ENCODE measurements at regions not wholly inside any gene's neighbourhood (a gene's known extent, or its start where the extent isn't known, plus 50 kb on each side); places are given as distances from the start of the nearest gene placed in this dataset.

DNA sequence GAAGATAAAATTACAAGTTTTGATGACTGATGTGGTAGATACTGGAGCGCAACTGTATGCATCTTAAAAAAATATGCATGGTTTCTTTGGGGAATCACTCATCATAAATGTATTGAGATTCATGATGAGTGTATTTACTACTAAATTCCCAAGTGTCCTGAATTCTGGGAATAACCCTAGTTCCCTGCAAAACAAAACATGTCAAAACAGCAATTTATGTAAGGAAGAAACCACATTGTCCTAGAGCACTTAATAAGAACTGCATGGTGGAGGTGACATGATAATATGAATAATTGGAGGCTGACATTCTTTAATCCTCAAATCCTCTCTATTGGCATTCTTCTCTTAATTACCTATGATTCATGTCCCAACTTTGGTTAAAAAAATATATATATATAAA, 1804.7 kb downstream of the STIM2 start:
- FAIRE-seq (no peak), DNase-seq (ENCODE audit: low read depth) (no peak)

DNA sequence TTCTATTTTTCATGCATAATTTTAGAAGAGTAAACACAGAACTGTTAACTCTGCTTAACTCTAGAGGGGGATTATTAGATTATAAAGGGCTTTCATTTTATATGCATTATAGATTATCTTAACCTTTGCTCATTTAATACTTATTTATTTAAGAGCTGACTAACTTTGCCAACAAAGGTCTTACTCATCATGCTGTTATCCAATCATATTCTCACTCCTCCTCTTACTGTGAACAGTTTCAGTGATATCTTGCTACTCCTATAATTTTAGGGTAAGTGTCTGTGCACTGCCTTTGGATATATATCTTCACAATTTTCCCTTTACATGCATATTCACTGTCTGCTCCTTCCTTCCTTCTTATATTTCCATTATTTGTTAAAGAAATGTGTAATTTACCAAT, 1814.9 kb downstream of the STIM2 start:
- H3K4me1 ChIP-seq (ENCODE audit: insufficient read depth, low read length), result no peaks in the 10 kb centered on the region
- H3K9ac ChIP-seq (ENCODE audit: low read length), result no peak overlapping the region
- no peaks in the 10 kb centered on the region for H3K79me2 ChIP-seq (ENCODE audit: insufficient read depth, low read length)
- H3K9me3 ChIP-seq (ENCODE audit: insufficient read depth, low read depth, low read length), result no peaks in the 10 kb centered on the region
- Mint-ChIP-seq H3K9me3 (ENCODE audit: unreplicated experiment) (no peaks in the 10 kb centered on the region), H3K27me3 (ENCODE audit: low read depth, unreplicated experiment) (no peaks in the 10 kb centered on the region), H3K36me3 (ENCODE audit: low read depth, unreplicated experiment) (no peaks in the 10 kb centered on the region), H3K4me1 (ENCODE audit: low read depth, unreplicated experiment) (no peaks in the 10 kb centered on the region), H3K27ac (ENCODE audit: unreplicated experiment) (no peak overlapping the region), H3K4me3 (ENCODE audit: unreplicated experiment) (no peak overlapping the region)
- H3K27me3 ChIP-seq (ENCODE audit: insufficient read depth, low read length), result no peaks in the 10 kb centered on the region
- no peaks in the 10 kb centered on the region for H3K36me3 ChIP-seq (ENCODE audit: insufficient read depth, low read length)
- no peak for TF ChIP-seq EZH2 (IDR thresholded peaks at IDR 0.05; ENCODE audit: insufficient read depth, low read length)
- TF ChIP-seq, protein P1, sequence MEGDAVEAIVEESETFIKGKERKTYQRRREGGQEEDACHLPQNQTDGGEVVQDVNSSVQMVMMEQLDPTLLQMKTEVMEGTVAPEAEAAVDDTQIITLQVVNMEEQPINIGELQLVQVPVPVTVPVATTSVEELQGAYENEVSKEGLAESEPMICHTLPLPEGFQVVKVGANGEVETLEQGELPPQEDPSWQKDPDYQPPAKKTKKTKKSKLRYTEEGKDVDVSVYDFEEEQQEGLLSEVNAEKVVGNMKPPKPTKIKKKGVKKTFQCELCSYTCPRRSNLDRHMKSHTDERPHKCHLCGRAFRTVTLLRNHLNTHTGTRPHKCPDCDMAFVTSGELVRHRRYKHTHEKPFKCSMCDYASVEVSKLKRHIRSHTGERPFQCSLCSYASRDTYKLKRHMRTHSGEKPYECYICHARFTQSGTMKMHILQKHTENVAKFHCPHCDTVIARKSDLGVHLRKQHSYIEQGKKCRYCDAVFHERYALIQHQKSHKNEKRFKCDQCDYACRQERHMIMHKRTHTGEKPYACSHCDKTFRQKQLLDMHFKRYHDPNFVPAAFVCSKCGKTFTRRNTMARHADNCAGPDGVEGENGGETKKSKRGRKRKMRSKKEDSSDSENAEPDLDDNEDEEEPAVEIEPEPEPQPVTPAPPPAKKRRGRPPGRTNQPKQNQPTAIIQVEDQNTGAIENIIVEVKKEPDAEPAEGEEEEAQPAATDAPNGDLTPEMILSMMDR (IDR thresholded peaks at IDR 0.05; ENCODE audit: insufficient read depth, low read depth, low read length), result no peak
- no peak overlapping the region for H2AFZ ChIP-seq (ENCODE audit: low read depth, low read length)
- H3K4me3 ChIP-seq (ENCODE audit: insufficient read depth, low read depth, low read length), result no peak overlapping the region
- FAIRE-seq (no peak), DNase-seq (ENCODE audit: low read depth) (no peak)
- no peak overlapping the region for H3K27ac ChIP-seq (ENCODE audit: low read depth, low read length)
- no peak overlapping the region for H3K4me2 ChIP-seq (ENCODE audit: low read length)
- H4K20me1 ChIP-seq (ENCODE audit: insufficient read depth, low read length), result no peaks in the 10 kb centered on the region

More for the DNA sequence above, 1804.7 kb downstream of the STIM2 start:
- Histone ChIP-seq H2AFZ (ENCODE audit: low read depth, low read length) (no peak overlapping the region), H4K20me1 (ENCODE audit: insufficient read depth, low read length) (no peaks in the 10 kb centered on the region), H3K27ac (ENCODE audit: low read depth, low read length) (no peak overlapping the region), H3K79me2 (ENCODE audit: insufficient read depth, low read length) (no peaks in the 10 kb centered on the region), H3K36me3 (ENCODE audit: insufficient read depth, low read length) (no peaks in the 10 kb centered on the region), H3K9ac (ENCODE audit: low read length) (no peak overlapping the region), H3K27me3 (ENCODE audit: insufficient read depth, low read length) (no peaks in the 10 kb centered on the region), H3K9me3 (ENCODE audit: insufficient read depth, low read depth, low read length) (no peaks in the 10 kb centered on the region), H3K4me2 (ENCODE audit: low read length) (no peak overlapping the region), H3K4me3 (ENCODE audit: insufficient read depth, low read depth, low read length) (no peak overlapping the region), H3K4me1 (ENCODE audit: insufficient read depth, low read length) (no peaks in the 10 kb centered on the region)
- Mint-ChIP-seq H3K36me3 (ENCODE audit: low read depth, unreplicated experiment) (no peaks in the 10 kb centered on the region), H3K4me1 (ENCODE audit: low read depth, unreplicated experiment) (no peaks in the 10 kb centered on the region), H3K4me3 (ENCODE audit: unreplicated experiment) (no peak overlapping the region), H3K27ac (ENCODE audit: unreplicated experiment) (no peak overlapping the region), H3K9me3 (ENCODE audit: unreplicated experiment) (no peaks in the 10 kb centered on the region), H3K27me3 (ENCODE audit: low read depth, unreplicated experiment) (no peaks in the 10 kb centered on the region)
- no peak for TF ChIP-seq EZH2 (IDR thresholded peaks at IDR 0.05; ENCODE audit: insufficient read depth, low read length)
- TF ChIP-seq, protein P1 (IDR thresholded peaks at IDR 0.05; ENCODE audit: insufficient read depth, low read depth, low read length), result no peak

DNA sequence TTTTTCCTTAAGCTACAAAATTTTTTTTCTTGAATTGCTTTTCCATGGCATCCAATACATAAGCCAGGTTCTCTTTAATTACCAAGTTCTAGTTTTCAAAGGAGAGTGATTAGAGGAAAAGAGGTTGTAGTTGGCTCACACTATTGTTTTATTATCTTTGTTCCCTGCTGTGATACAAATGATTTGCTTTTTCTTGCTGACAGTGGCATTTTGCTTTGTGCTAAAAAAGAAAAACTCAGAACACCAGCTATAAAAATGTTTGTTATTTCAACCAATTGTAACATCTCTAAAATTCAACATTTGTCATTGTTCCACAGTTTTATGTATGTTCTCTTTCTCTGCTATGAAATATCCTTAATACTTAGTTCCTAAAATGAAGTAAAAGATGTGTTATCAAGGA, 1817.2 kb downstream of the STIM2 start:
- Histone ChIP-seq H4K20me1 (ENCODE audit: insufficient read depth, low read length) (no peaks in the 10 kb centered on the region), H3K27me3 (ENCODE audit: insufficient read depth, low read length) (no peaks in the 10 kb centered on the region), H3K9me3 (ENCODE audit: insufficient read depth, low read depth, low read length) (no peaks in the 10 kb centered on the region), H3K9ac (ENCODE audit: low read length) (no peak overlapping the region), H3K36me3 (ENCODE audit: insufficient read depth, low read length) (no peaks in the 10 kb centered on the region), H3K27ac (ENCODE audit: low read depth, low read length) (no peak overlapping the region), H3K4me1 (ENCODE audit: insufficient read depth, low read length) (no peaks in the 10 kb centered on the region), H2AFZ (ENCODE audit: low read depth, low read length) (no peak overlapping the region), H3K79me2 (ENCODE audit: insufficient read depth, low read length) (no peaks in the 10 kb centered on the region), H3K4me2 (ENCODE audit: low read length) (no peak overlapping the region), H3K4me3 (ENCODE audit: insufficient read depth, low read depth, low read length) (no peak overlapping the region)
- no peak for TF ChIP-seq EZH2 (IDR thresholded peaks at IDR 0.05; ENCODE audit: insufficient read depth, low read length)
- TF ChIP-seq, protein P1 (IDR thresholded peaks at IDR 0.05; ENCODE audit: insufficient read depth, low read depth, low read length), result no peak
- no peaks in the 10 kb centered on the region for H3K36me3 Mint-ChIP-seq (ENCODE audit: low read depth, unreplicated experiment)
- H3K27ac Mint-ChIP-seq (ENCODE audit: unreplicated experiment), result no peak overlapping the region
- no peaks in the 10 kb centered on the region for H3K4me1 Mint-ChIP-seq (ENCODE audit: low read depth, unreplicated experiment)
- no peak for FAIRE-seq
- no peak for DNase-seq (ENCODE audit: low read depth)
- no peaks in the 10 kb centered on the region for H3K27me3 Mint-ChIP-seq (ENCODE audit: low read depth, unreplicated experiment)
- no peaks in the 10 kb centered on the region for H3K9me3 Mint-ChIP-seq (ENCODE audit: unreplicated experiment)
- no peak overlapping the region for H3K4me3 Mint-ChIP-seq (ENCODE audit: unreplicated experiment)

All from astrocyte (in vitro differentiated cells and primary cell).